ENCODE measurements at regions not wholly inside any gene's neighbourhood (a gene's known extent, or its start where the extent isn't known, plus 50 kb on each side); places are given as distances from the start of the nearest gene placed in this dataset.
A peak's percentile ranks its signal among the peaks of the same experiment; 100 is the strongest.

DNA sequence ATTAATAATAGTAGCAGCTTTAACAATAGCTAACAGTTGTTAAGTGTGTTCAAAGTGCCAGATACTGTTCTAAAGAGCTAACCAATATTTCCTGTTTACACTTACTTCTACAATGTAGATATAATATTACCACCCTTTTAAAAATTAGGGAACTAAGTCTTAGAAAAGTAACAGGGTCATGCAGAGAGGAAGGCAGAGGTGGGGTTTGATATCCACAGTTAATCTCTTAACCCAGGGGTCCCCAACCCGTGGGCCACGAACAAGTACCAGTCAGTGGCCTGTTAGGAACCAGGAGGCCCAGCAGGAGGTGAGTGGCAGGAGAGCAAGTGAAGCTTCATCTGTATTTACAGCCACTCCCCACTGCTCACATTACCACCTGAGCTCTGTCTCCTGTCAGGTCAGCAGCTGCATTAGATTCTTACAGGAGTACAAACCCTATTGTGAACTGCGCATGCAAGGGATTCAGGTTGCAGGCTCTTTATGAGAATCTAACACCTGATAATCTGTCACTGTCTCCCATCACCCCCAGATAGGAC is 89.1 kb downstream of the ACTL7B start:
- Histone ChIP-seq H3K36me3 (ENCODE audit: insufficient read depth in 1 of 2, low read depth in 1 of 2) (no peaks in the 10 kb centered on the region), H3K4me3 (no peak overlapping the region), H3K27ac (no peak overlapping the region), H3K4me1 (no peaks in the 10 kb centered on the region), H3K9me3 (peaks cover 5% of the 10 kb centered on the region), H3K27me3 (ENCODE audit: insufficient read depth in 3 of 3, low read length in 2 of 3) (no peaks in the 10 kb centered on the region)
- intact Hi-C loops (cut with DNase I), result no loop called here
- WGBS, 3 donors, result 75 to 79% (median 75%) methylated on average over 3 of the region's 3 CpGs
- DNase-seq, result no peak
- TF ChIP-seq, protein P1, sequence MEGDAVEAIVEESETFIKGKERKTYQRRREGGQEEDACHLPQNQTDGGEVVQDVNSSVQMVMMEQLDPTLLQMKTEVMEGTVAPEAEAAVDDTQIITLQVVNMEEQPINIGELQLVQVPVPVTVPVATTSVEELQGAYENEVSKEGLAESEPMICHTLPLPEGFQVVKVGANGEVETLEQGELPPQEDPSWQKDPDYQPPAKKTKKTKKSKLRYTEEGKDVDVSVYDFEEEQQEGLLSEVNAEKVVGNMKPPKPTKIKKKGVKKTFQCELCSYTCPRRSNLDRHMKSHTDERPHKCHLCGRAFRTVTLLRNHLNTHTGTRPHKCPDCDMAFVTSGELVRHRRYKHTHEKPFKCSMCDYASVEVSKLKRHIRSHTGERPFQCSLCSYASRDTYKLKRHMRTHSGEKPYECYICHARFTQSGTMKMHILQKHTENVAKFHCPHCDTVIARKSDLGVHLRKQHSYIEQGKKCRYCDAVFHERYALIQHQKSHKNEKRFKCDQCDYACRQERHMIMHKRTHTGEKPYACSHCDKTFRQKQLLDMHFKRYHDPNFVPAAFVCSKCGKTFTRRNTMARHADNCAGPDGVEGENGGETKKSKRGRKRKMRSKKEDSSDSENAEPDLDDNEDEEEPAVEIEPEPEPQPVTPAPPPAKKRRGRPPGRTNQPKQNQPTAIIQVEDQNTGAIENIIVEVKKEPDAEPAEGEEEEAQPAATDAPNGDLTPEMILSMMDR (IDR thresholded peaks at IDR 0.05), result no peak
- no peak for ATAC-seq

DNA sequence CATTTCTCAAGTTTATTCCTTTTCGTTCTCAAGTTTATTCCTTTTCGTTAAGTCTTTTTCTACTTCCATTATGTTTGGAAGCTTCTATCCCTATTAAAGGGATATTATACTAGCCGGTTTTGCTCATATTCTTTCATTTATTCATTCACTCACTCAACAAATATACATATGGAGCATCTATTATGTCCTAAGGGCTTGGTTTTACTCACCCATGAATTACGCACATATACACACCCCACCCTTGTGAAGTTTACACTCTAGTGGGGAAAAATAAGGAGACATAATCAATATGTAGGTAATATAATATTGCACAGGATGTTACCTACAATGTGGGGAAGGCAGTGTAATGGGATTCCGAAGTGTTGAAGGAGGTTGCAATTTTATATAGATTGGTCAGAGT is 90.5 kb downstream of the ACTL7B start:
- DNase-seq (no peak), ATAC-seq (no peak)
- Histone ChIP-seq H3K27me3 (ENCODE audit: insufficient read depth in 3 of 3, low read length in 2 of 3) (no peaks in the 10 kb centered on the region), H3K4me3 (no peak overlapping the region), H3K36me3 (ENCODE audit: insufficient read depth in 1 of 2, low read depth in 1 of 2) (no peaks in the 10 kb centered on the region), H3K27ac (no peak overlapping the region), H3K9me3 (peaks cover 2% of the 10 kb centered on the region), H3K4me1 (no peaks in the 10 kb centered on the region)
- 94 to 96% (median 94%) methylated on average over 5 of the region's 5 CpGs for WGBS, 3 donors
- TF ChIP-seq, protein P1 (IDR thresholded peaks at IDR 0.05), result no peak
- intact Hi-C loops (cut with DNase I), result no loop called here

DNA sequence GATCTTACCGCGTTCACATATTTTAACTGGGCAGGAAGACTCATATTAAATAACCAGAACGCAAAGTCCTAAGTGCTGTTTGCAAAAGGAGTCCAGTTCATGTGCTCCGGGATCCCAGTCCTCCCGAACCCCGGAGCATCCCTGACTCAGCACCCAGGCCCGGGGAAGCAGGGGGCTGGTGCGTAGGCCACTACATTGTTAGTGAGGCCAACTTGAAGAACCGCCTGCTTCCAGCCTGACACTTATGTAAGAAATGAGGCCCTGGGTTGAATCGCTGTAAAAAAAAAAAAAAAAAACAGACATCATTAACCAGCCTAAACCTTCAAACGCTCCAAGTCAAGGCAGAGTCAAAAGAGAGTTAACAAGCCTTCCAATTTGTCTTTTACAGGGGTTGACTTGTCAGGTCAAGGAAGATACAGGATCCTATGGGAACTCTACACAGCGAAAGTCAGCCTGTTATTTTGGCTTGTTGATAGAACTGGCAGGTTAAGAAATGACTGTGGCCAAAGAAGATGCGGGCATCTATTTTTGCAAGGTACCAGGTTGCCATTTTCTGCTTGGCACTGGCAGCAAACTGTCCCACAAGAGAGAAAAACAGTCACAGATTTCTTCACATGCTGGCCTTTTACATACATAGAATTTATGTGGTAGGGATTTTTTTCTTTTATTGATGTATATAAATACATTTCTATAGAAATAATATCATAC is 93.3 kb downstream of the ACTL7B start:
- ATAC-seq (no peak), DNase-seq (no peak)
- no peaks in the 10 kb centered on the region for H3K27me3 ChIP-seq (ENCODE audit: insufficient read depth in 3 of 3, low read length in 2 of 3)
- H3K36me3 ChIP-seq (ENCODE audit: insufficient read depth in 1 of 2, low read depth in 1 of 2), result no peaks in the 10 kb centered on the region
- TF ChIP-seq, protein P1 (IDR thresholded peaks at IDR 0.05), result no peak
- no peak overlapping the region for H3K27ac ChIP-seq
- no peak overlapping the region for H3K4me3 ChIP-seq
- 75 to 89% (median 83%) methylated on average over 13 of the region's 13 CpGs for WGBS, 3 donors
- no peaks in the 10 kb centered on the region for H3K9me3 ChIP-seq
- no peaks in the 10 kb centered on the region for H3K4me1 ChIP-seq
- intact Hi-C loops (cut with DNase I), result loop anchor here in 1 of 2 donors (5.0 kb wide), 2 partner anchors 1275 to 1295 kb away; partner anchors contain the start of gene KLF4

DNA sequence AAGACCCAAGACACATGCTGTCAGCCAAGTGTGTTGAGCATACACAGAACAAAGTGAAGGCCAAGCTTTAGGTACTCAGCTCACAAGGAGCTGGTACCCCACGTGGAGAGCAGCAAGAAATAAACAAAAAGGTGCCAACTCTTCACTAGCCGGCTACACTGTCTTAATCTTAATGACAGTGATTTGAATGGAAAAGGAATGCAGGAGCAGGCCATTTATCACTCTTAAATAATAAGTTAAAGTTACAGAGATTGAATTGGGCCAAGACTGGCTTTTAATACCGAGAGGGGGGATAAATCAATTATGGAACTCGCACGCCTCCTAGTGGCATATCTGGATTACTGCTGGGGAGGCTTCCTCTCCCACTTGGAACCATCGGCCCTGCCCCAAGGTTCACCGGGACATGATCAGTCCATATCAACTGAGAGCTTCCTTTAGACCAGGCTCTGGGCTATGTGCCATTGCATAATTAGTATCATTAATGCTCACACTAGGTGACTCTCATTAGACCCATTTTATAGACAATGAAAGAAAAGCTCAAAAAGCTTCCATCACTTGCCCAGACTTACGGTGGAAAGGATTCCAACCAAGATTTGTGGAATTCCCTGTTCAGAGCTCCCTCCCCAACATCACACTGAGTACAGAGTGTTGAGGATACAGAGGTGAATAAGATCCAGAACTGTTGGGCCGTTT is 94.0 kb downstream of the ACTL7B start:
- peak; percentile 63 to 92 (median 78) for ATAC-seq
- WGBS, 3 donors, result 24 to 32% (median 25%) methylated on average over 9 of the region's 9 CpGs
- no peak overlapping the region for H3K4me3 ChIP-seq
- TF ChIP-seq, protein P1 (IDR thresholded peaks at IDR 0.05), result peak; percentile 88
- intact Hi-C loops (cut with DNase I), result loop anchor here in 1 of 2 donors (5.0 kb wide), 2 partner anchors 1274 to 1294 kb away; partner anchors contain the start of gene KLF4
- H3K27ac ChIP-seq, result no peak overlapping the region
- no peaks in the 10 kb centered on the region for H3K4me1 ChIP-seq
- H3K27me3 ChIP-seq (ENCODE audit: insufficient read depth in 3 of 3, low read length in 2 of 3), result no peaks in the 10 kb centered on the region
- H3K9me3 ChIP-seq, result no peaks in the 10 kb centered on the region
- H3K36me3 ChIP-seq (ENCODE audit: insufficient read depth in 1 of 2, low read depth in 1 of 2), result no peaks in the 10 kb centered on the region
- DNase-seq, result peak; percentile 25 to 59
